A549 (cell line): ENCODE measurements at regions not wholly inside any gene's neighbourhood (a gene's known extent, or its start where the extent isn't known, plus 50 kb on each side); places are given as distances from the start of the nearest gene placed in this dataset.

Experiments
- JUN ChIP-seq, 2 experiments: fragments of >200 bp; sonication (Bioruptor Twin); formaldehyde crosslinking; IDR thresholded peaks; 2 replicates in 1 of 2; 3 replicates in 1 of 2; pipeline ENCODE4 v1.6.1; 2016 to 2017
- MAZ ChIP-seq: fragments of 150-350 bp; IDR thresholded peaks from 2 replicates; pipeline ENCODE4 v1.6.1; 2014; ENCODE audit warnings: antibody characterized with exemption, low read depth, low read length, borderline replicate concordance
- POLR2A ChIP-seq: IDR thresholded peaks from 2 replicates; pipeline ENCODE4 v1.6.1; 2012; ENCODE audit warnings: mild to moderate bottlenecking, low read length
- TP53 ChIP-seq: fragments of 250-450 bp; sonication (Bioruptor Pico); IDR thresholded peaks from 2 replicates; pipeline ENCODE4 v1.5.0; 2021; ENCODE audit warnings: mild to moderate bottlenecking, moderate library complexity
- TF ChIP-seq, protein P1 (sequence below): fragments of >200 bp; sonication (Bioruptor Twin); formaldehyde crosslinking; IDR thresholded peaks from 3 replicates; pipeline ENCODE4 v1.5.1; 2016

- TF ChIP-seq, protein P1, sequence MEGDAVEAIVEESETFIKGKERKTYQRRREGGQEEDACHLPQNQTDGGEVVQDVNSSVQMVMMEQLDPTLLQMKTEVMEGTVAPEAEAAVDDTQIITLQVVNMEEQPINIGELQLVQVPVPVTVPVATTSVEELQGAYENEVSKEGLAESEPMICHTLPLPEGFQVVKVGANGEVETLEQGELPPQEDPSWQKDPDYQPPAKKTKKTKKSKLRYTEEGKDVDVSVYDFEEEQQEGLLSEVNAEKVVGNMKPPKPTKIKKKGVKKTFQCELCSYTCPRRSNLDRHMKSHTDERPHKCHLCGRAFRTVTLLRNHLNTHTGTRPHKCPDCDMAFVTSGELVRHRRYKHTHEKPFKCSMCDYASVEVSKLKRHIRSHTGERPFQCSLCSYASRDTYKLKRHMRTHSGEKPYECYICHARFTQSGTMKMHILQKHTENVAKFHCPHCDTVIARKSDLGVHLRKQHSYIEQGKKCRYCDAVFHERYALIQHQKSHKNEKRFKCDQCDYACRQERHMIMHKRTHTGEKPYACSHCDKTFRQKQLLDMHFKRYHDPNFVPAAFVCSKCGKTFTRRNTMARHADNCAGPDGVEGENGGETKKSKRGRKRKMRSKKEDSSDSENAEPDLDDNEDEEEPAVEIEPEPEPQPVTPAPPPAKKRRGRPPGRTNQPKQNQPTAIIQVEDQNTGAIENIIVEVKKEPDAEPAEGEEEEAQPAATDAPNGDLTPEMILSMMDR: no peak
- no peak for TF ChIP-seq POLR2A
- no peak for TF ChIP-seq MAZ
- TF ChIP-seq TP53 (CRISPR knock-in tag): no peak
- TF ChIP-seq JUN (IDR thresholded peaks at IDR 0.05): no peak
Measured at GRCh38 chr16:80350061-80350460, 190.7 kb upstream of the DYNLRB2 start.
